BE2C (cell line): ENCODE measurements at regions not wholly inside any gene's neighbourhood (a gene's known extent, or its start where the extent isn't known, plus 50 kb on each side); places are given as distances from the start of the nearest gene placed in this dataset.

Experiments
- DNase-seq: peaks from one replicate; pipeline ENCODE4 v3.0.0-alpha.2; 2020
- H3K27me3 ChIP-seq: fragments of 250-450 bp; sonication (Bioruptor Pico); 2 replicates; pipeline ENCODE4 v1.5.1; 2020; ENCODE audit warnings: mild to moderate bottlenecking
- H3K36me3 ChIP-seq: fragments of 250-450 bp; sonication (Bioruptor Pico); 2 replicates; pipeline ENCODE4 v1.5.1; 2020; ENCODE audit warnings: mild to moderate bottlenecking
- H3K4me1 ChIP-seq: fragments of 250-450 bp; sonication (Bioruptor Pico); 2 replicates; pipeline ENCODE4 v1.5.1; 2020
- H3K4me3 ChIP-seq: 2 replicates; pipeline ENCODE4 v1.5.1; 2011; ENCODE audit warnings: low read depth, low read length
- H3K9me3 ChIP-seq: fragments of 250-450 bp; sonication (Bioruptor Pico); 2 replicates; pipeline ENCODE4 v1.5.1; 2020
- CTCF ChIP-seq: IDR thresholded peaks from 2 replicates; pipeline ENCODE4 v1.5.1; 2012; ENCODE audit warnings: mild to moderate bottlenecking, low read depth, low read length

DNA sequence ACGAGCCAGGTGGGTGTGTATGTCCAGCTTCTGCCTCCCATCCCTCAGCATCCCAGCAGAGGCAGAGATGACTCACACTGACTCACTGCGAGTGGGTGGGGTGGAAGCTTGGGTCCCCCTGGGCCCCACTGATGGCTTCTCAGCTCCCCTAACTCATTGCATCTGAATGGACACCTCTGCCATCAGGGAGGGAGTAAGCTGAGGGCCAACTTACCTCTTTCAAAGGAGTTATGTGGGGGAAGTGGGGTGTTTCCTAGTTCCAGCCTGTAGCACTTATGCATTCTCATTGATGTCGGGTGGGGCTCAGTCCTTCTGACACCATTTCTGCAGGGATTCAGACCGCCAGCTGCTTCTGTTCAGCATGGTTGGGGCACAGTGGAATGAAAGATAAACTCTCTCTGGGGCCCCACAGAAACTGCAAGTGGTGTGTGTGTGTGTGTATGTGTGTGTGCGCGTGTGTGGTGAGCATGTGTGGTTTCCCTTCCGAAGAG lies 1425.8 kb downstream of the TBC1D22A start:
- Histone ChIP-seq H3K4me1 (no peaks in the 10 kb centered on the region), H3K4me3 (no peak overlapping the region), H3K27me3 (no peaks in the 10 kb centered on the region), H3K9me3 (no peaks in the 10 kb centered on the region; the same call in 1 of the 2 replicates), H3K36me3 (no peaks in the 10 kb centered on the region)
- DNase-seq, result no peak
- no peak for TF ChIP-seq CTCF

DNA sequence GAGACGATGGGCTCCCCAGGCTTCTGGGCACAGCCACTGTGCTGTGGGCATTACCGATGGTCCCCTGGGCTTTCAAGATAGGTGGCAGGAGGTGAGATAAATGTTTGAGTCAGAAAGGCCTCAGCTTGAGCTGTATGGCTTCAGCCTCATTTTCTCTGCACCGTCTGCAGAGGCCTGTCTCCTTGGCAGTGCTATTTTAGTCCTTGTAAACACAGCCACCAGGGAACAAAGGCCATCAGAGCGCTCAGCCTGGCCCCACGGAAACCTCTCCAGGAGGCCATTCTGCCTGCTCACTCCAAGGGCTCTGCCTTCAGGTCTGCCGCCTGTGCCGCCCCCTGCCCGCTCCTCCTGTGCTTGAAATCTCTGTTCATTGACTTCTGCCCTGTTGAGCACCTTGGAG lies 1424.9 kb downstream of the TBC1D22A start:
- DNase-seq, result no peak
- H3K9me3 ChIP-seq, result no peaks in the 10 kb centered on the region; the same call in none of the 2 replicates
- H3K36me3 ChIP-seq, result no peaks in the 10 kb centered on the region
- no peaks in the 10 kb centered on the region for H3K27me3 ChIP-seq
- H3K4me1 ChIP-seq, result no peaks in the 10 kb centered on the region
- TF ChIP-seq CTCF, result no peak
- no peak overlapping the region for H3K4me3 ChIP-seq

- Histone ChIP-seq H3K4me1 (no peaks in the 10 kb centered on the region), H3K4me3 (no peak overlapping the region), H3K36me3 (no peaks in the 10 kb centered on the region), H3K9me3 (no peaks in the 10 kb centered on the region; the same call in none of the 2 replicates), H3K27me3 (no peaks in the 10 kb centered on the region)
- no peak for TF ChIP-seq CTCF
- DNase-seq, result no peak
Measured at GRCh38 chr22:48186146-48186790, 1423.8 kb downstream of the TBC1D22A start.

DNA sequence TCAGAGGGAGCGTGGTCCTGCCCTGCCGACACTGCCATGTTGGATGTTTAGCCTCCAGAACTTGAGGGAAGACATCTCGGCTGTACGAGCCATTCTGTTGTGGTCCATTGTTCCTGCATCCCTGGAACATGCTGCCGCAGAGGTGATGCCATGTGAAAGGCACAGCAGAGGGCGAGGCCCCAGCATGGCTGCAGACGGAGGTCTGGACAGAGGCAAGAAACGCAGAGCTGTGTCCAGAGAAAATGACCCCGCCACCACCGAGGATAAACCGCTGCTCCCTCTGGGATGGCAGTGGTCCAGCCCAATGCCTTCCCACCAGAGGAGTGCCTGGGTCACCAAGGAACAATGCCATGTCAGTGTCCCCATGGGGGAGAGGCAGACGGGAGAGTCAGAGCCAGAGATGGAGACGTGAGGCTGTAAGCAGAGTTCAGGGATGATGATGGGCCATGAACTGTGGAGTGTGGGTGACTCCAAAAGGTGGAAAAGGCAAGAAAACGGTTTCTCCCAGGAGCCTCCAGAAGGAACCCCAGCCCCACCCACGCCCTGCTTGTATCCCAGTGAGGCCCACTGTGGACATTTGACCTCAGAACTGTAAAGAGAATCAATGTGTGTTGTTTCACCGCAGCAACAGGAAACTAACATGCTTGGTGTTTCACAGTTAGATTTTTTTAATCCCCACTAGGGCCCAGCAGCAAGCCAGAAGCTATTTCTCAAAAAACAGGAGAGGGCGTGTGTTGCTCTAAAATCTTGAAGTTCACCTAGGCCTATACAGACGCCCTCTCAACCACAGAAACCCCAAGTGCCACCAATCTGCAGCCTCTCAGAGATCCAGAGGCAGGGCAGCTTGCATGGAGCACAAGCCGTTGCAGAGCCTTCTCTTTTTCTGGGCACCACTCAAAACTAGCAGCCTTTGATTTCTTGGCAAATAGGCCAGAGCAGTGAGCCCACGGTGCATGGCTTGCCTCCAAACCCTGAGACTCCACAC lies 1422.9 kb downstream of the TBC1D22A start:
- no peak for TF ChIP-seq CTCF
- no peak for DNase-seq
- Histone ChIP-seq H3K27me3 (no peaks in the 10 kb centered on the region), H3K36me3 (no peaks in the 10 kb centered on the region), H3K9me3 (no peaks in the 10 kb centered on the region; the same call in none of the 2 replicates), H3K4me1 (no peaks in the 10 kb centered on the region), H3K4me3 (no peak overlapping the region)

DNA sequence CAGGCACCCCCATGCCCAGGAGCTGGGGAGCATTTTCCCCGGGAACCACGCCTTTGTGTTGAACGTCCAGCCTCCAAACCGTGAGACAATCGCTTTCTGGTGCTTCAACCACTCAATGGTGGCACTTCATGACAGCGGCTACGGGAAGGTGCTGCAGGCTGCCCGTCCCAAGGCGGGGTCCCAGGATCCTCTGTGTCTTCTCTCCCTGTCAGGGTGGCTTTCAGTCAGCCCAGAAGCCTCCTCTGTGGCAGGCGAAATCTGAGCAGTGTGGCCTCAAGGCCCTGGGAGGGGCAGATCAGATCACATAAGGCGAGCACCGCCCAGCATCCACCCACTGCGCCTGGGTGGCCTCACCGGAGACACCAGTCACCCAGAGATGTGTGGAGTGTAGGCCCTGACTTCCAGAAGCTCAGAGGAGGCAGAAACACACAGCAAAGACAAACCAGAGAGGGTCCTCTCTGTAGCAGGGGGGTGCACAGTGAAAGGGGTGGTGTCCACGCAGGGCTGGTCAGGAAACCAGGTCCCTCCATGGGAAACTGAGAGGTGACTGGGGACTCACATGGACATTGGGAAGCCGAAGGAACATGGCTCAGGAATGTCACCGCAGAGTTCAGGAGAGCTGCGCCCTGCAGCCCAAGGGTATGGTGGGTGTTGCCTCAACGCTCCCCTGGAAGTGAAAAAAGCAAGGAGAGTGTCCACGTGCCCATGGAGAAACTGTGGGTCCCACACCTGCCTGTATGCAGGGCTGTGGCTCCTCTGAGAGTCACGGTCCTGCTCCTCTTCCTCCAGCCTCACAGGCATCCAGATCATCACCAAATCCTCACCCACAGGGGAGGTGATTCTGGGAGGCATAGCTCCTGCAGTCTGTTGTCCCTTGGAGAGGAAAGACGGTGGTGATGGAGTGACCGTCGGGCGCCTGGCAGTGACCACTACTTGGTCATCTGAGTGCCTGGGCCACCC lies 1420.7 kb downstream of the TBC1D22A start:
- Histone ChIP-seq H3K4me1 (no peaks in the 10 kb centered on the region), H3K4me3 (no peak overlapping the region), H3K27me3 (no peaks in the 10 kb centered on the region), H3K36me3 (no peaks in the 10 kb centered on the region), H3K9me3 (peaks cover 4% of the 10 kb centered on the region; the same call in 1 of the 2 replicates)
- no peak for TF ChIP-seq CTCF
- DNase-seq, result no peak
